DND-41 (cell line): ENCODE measurements at regions not wholly inside any gene's neighbourhood (a gene's known extent, or its start where the extent isn't known, plus 50 kb on each side); places are given as distances from the start of the nearest gene placed in this dataset.

ENCODE experiments used
- ATAC-seq: fragments of 200-7000 bp; cut with Tn5 transposase; 3 replicates; pipeline ENCODE4 v1.9.1; 2021; ENCODE audit warnings: low read depth; ENCODE audit not compliant: insufficient read depth
- DNase-seq: peaks from one replicate; pipeline ENCODE4 v3.0.0-alpha.2; 2020
- H2AFZ ChIP-seq: 2 replicates; pipeline ENCODE4 v1.6.0; 2012; ENCODE audit warnings: low read depth, low read length
- H3K27ac ChIP-seq: 2 replicates; pipeline ENCODE4 v1.5.1; 2012; ENCODE audit warnings: low read length, inconsistent platforms
- H3K27me3 ChIP-seq: fragments of 200-600 bp; sonication (generic); 2 replicates; pipeline ENCODE4 v1.6.0; 2012; ENCODE audit warnings: low read length, mild to moderate bottlenecking, inconsistent platforms; ENCODE audit not compliant: insufficient read depth, poor library complexity
- H3K36me3 ChIP-seq: 2 replicates; pipeline ENCODE4 v1.5.1; 2012; ENCODE audit warnings: low read length, inconsistent platforms; ENCODE audit not compliant: insufficient read depth
- H3K4me1 ChIP-seq: 2 replicates; pipeline ENCODE4 v1.5.1; 2012; ENCODE audit warnings: mild to moderate bottlenecking, low read length; ENCODE audit not compliant: insufficient read depth
- H3K4me2 ChIP-seq: 2 replicates; pipeline ENCODE4 v1.6.0; 2012; ENCODE audit warnings: mild to moderate bottlenecking, moderate library complexity, low read length, inconsistent platforms; ENCODE audit not compliant: insufficient read depth
- H3K4me3 ChIP-seq, 2 experiments: fragments of 200-600 bp in 1 of 2; shearing (Covaris generic) in 1 of 2; 2 replicates each; pipeline ENCODE4 v1.5.1; 2012 to 2016; ENCODE audit warnings: inconsistent platforms in 2 of 2, low read length in 2 of 2, mild to moderate bottlenecking in 2 of 2, low read depth in 1 of 2, moderate library complexity in 1 of 2
- H3K79me2 ChIP-seq: 2 replicates; pipeline ENCODE4 v1.6.0; 2012; ENCODE audit warnings: low read length, inconsistent platforms; ENCODE audit not compliant: insufficient read depth
- H3K9ac ChIP-seq: 2 replicates; pipeline ENCODE4 v1.6.0; 2012; ENCODE audit warnings: low read depth, mild to moderate bottlenecking, inconsistent platforms, low read length, moderate library complexity
- H3K9me3 ChIP-seq: 2 replicates; pipeline ENCODE4 v1.5.1; 2012; ENCODE audit warnings: low read length, moderate library complexity, mild to moderate bottlenecking, inconsistent platforms; ENCODE audit not compliant: insufficient read depth, severe bottlenecking
- H4K20me1 ChIP-seq: 2 replicates; pipeline ENCODE4 v1.6.0; 2012; ENCODE audit warnings: low read length; ENCODE audit not compliant: insufficient read depth
- CTCF ChIP-seq: IDR thresholded peaks from 2 replicates; pipeline ENCODE4 v1.5.1; 2012; ENCODE audit warnings: borderline replicate concordance, low read length, moderate library complexity, mild to moderate bottlenecking; ENCODE audit not compliant: poor library complexity, severe bottlenecking; ENCODE audit errors: extremely low read depth
- EZH2 ChIP-seq: IDR thresholded peaks from 3 replicates; pipeline ENCODE4 v1.6.1; 2012; ENCODE audit warnings: borderline replicate concordance, low read depth, mild to moderate bottlenecking, moderate library complexity, low read length, inconsistent platforms; ENCODE audit not compliant: severe bottlenecking

- Histone ChIP-seq H3K4me2 (no peak overlapping the region), H3K4me3 (no peak overlapping the region), H3K9ac (no peak overlapping the region), H2AFZ (no peak overlapping the region), H3K4me1 (peaks cover 7% of the 10 kb centered on the region), H4K20me1 (no peaks in the 10 kb centered on the region), H3K27me3 (no peaks in the 10 kb centered on the region), H3K9me3 (no peaks in the 10 kb centered on the region), H3K36me3 (no peaks in the 10 kb centered on the region), H3K27ac (no peak overlapping the region), H3K79me2 (no peaks in the 10 kb centered on the region)
- TF ChIP-seq EZH2 (no peak), CTCF (no peak)
- DNase-seq (no peak), ATAC-seq (no peak)
Observed at GRCh38 chr20:39298121-39298520, 336.0 kb downstream of the DHX35 start.

- Histone ChIP-seq H3K4me2 (no peak overlapping the region), H3K9me3 (no peaks in the 10 kb centered on the region), H3K9ac (no peak overlapping the region), H2AFZ (no peak overlapping the region), H3K4me1 (peaks cover 7% of the 10 kb centered on the region), H3K27me3 (no peaks in the 10 kb centered on the region), H4K20me1 (no peaks in the 10 kb centered on the region), H3K36me3 (no peaks in the 10 kb centered on the region), H3K79me2 (no peaks in the 10 kb centered on the region), H3K4me3 (no peak overlapping the region), H3K27ac (no peak overlapping the region)
- TF ChIP-seq CTCF (no peak), EZH2 (no peak)
- DNase-seq (no peak), ATAC-seq (no peak)
Observed at GRCh38 chr20:39295301-39295700, 333.2 kb downstream of the DHX35 start.

GRCh38 chr20:39294137-39294725 lies 332.1 kb downstream of the DHX35 start:
- H3K9me3 ChIP-seq, result no peaks in the 10 kb centered on the region
- peak; percentile 32 for DNase-seq
- no peaks in the 10 kb centered on the region for H3K79me2 ChIP-seq
- no peak overlapping the region for H2AFZ ChIP-seq
- H3K4me2 ChIP-seq, result no peak overlapping the region
- H3K4me1 ChIP-seq, result peaks cover 7% of the 10 kb centered on the region
- no peak overlapping the region for H3K4me3 ChIP-seq
- no peaks in the 10 kb centered on the region for H3K36me3 ChIP-seq
- no peaks in the 10 kb centered on the region for H4K20me1 ChIP-seq
- H3K27me3 ChIP-seq, result no peaks in the 10 kb centered on the region
- TF ChIP-seq EZH2 (no peak), CTCF (peak; percentile 34)
- no peak overlapping the region for H3K9ac ChIP-seq
- ATAC-seq, result peak; percentile 81
- H3K27ac ChIP-seq, result no peak overlapping the region
